ENCODE measurements at regions not wholly inside any gene's neighbourhood (a gene's known extent, or its start where the extent isn't known, plus 50 kb on each side); places are given as distances from the start of the nearest gene placed in this dataset.

- H3K4me2 ChIP-seq: peak overlapping the region; percentile 70
- peaks cover 60% of the 10 kb centered on the region for H3K4me1 ChIP-seq
- H3K27ac ChIP-seq: no peak overlapping the region
- peaks cover 34% of the 10 kb centered on the region for H3K36me3 ChIP-seq
- H3K27me3 ChIP-seq: no peaks in the 10 kb centered on the region
- peaks cover 82% of the 10 kb centered on the region for H4K20me1 ChIP-seq
- H3K4me3 ChIP-seq: no peak overlapping the region
- no peaks in the 10 kb centered on the region for H3K9me3 ChIP-seq
- no peak for TF ChIP-seq Cebpa-rat (IDR thresholded peaks at IDR 0.05)
- no peak overlapping the region for H3K9ac ChIP-seq
Observed at GRCh38 chr7:130894146-130894908, 160.3 kb upstream of the KLF14 start.

- no peak overlapping the region for H3K9ac ChIP-seq
- H3K4me2 ChIP-seq: peak overlapping the region; percentile 70
- peaks cover 84% of the 10 kb centered on the region for H4K20me1 ChIP-seq
- no peaks in the 10 kb centered on the region for H3K9me3 ChIP-seq
- no peaks in the 10 kb centered on the region for H3K27me3 ChIP-seq
- peaks cover 28% of the 10 kb centered on the region for H3K36me3 ChIP-seq
- H3K27ac ChIP-seq: no peak overlapping the region
- TF ChIP-seq Cebpa-rat (IDR thresholded peaks at IDR 0.05): no peak
- H3K4me1 ChIP-seq: peaks cover 68% of the 10 kb centered on the region
- H3K4me3 ChIP-seq: no peak overlapping the region
Observed at GRCh38 chr7:130894909-130895750, 161.1 kb upstream of the KLF14 start.

- no peak for TF ChIP-seq Cebpa-rat (IDR thresholded peaks at IDR 0.05)
- Histone ChIP-seq H3K9ac (no peak overlapping the region), H3K27ac (no peak overlapping the region), H3K4me2 (peak overlapping the region; percentile 74), H4K20me1 (peaks cover 86% of the 10 kb centered on the region), H3K36me3 (peaks cover 16% of the 10 kb centered on the region), H3K4me1 (peaks cover 79% of the 10 kb centered on the region), H3K9me3 (no peaks in the 10 kb centered on the region), H3K27me3 (no peaks in the 10 kb centered on the region), H3K4me3 (no peak overlapping the region)
Observed at GRCh38 chr7:130896051-130896881, 162.3 kb upstream of the KLF14 start.

GRCh38 chr7:130896898-130897514, 163.0 kb upstream of the KLF14 start:
- Histone ChIP-seq H3K4me1 (peaks cover 85% of the 10 kb centered on the region), H3K4me3 (no peak overlapping the region), H3K27ac (no peak overlapping the region), H4K20me1 (peaks cover 85% of the 10 kb centered on the region), H3K27me3 (no peaks in the 10 kb centered on the region), H3K4me2 (peak overlapping the region; percentile 74), H3K9ac (no peak overlapping the region), H3K9me3 (no peaks in the 10 kb centered on the region), H3K36me3 (peaks cover 13% of the 10 kb centered on the region)
- TF ChIP-seq Cebpa-rat (IDR thresholded peaks at IDR 0.05): no peak

GRCh38 chr7:130897515-130898419, 163.8 kb upstream of the KLF14 start:
- TF ChIP-seq Cebpa-rat (IDR thresholded peaks at IDR 0.05): no peak
- Histone ChIP-seq H3K9ac (no peak overlapping the region), H3K9me3 (no peaks in the 10 kb centered on the region), H4K20me1 (peaks cover 81% of the 10 kb centered on the region), H3K27ac (no peak overlapping the region; the same call in 1 of the 2 replicates), H3K36me3 (peaks cover 21% of the 10 kb centered on the region), H3K4me1 (peaks cover 85% of the 10 kb centered on the region), H3K4me3 (no peak overlapping the region), H3K4me2 (peak overlapping the region; percentile 74), H3K27me3 (no peaks in the 10 kb centered on the region)

- Histone ChIP-seq H3K9me3 (no peaks in the 10 kb centered on the region), H3K4me1 (peaks cover 73% of the 10 kb centered on the region), H4K20me1 (peaks cover 68% of the 10 kb centered on the region), H3K36me3 (peaks cover 21% of the 10 kb centered on the region), H3K27me3 (no peaks in the 10 kb centered on the region), H3K9ac (no peak overlapping the region), H3K4me3 (no peak overlapping the region), H3K4me2 (peak overlapping the region; percentile 74), H3K27ac (no peak overlapping the region)
- TF ChIP-seq Cebpa-rat (IDR thresholded peaks at IDR 0.05): no peak
Observed at GRCh38 chr7:130899071-130899560, 165.1 kb upstream of the KLF14 start.

- TF ChIP-seq Cebpa-rat (IDR thresholded peaks at IDR 0.05): no peak
- no peaks in the 10 kb centered on the region for H3K9me3 ChIP-seq
- H3K9ac ChIP-seq: no peak overlapping the region
- no peak overlapping the region for H3K27ac ChIP-seq
- no peak overlapping the region for H3K4me3 ChIP-seq
- peaks cover 61% of the 10 kb centered on the region for H4K20me1 ChIP-seq
- peak overlapping the region; percentile 74 for H3K4me2 ChIP-seq
- H3K36me3 ChIP-seq: peaks cover 21% of the 10 kb centered on the region
- H3K4me1 ChIP-seq: peaks cover 66% of the 10 kb centered on the region
- H3K27me3 ChIP-seq: no peaks in the 10 kb centered on the region
Observed at GRCh38 chr7:130899638-130900401, 165.8 kb upstream of the KLF14 start.
